HEK293 (cell line): ENCODE measurements at regions not wholly inside any gene's neighbourhood (a gene's known extent, or its start where the extent isn't known, plus 50 kb on each side); places are given as distances from the start of the nearest gene placed in this dataset.

Experiments
- HOXA7 ChIP-seq: sonication (generic); formaldehyde crosslinking; IDR thresholded peaks from 2 replicates; pipeline ENCODE4 v1.8.1; 2022; ENCODE audit warnings: missing genetic modification reagents, borderline replicate concordance
- MYNN ChIP-seq: fragments of 450-650 bp; formaldehyde crosslinking; IDR thresholded peaks from 2 replicates; pipeline ENCODE4 v1.5.1; 2016; ENCODE audit warnings: missing biosample characterization, missing genetic modification characterization, borderline replicate concordance
- ZNF549 ChIP-seq: fragments of 450-650 bp; IDR thresholded peaks from 2 replicates; pipeline ENCODE4 v1.5.1; 2018; ENCODE audit warnings: missing biosample characterization, missing genetic modification characterization, mild to moderate bottlenecking, inconsistent platforms, moderate library complexity
- ZSCAN30 ChIP-seq: fragments of 450-650 bp; IDR thresholded peaks from 2 replicates; pipeline ENCODE4 v1.5.1; 2018; ENCODE audit warnings: missing biosample characterization, mild to moderate bottlenecking, missing genetic modification characterization, moderate library complexity
- TF ChIP-seq, protein P1 (sequence below): fragments of 450-650 bp; formaldehyde crosslinking; IDR thresholded peaks from 2 replicates; pipeline ENCODE4 v1.5.1; 2016; ENCODE audit warnings: missing biosample characterization, missing genetic modification characterization
- TF ChIP-seq, protein P2 (sequence below): fragments of 450-650 bp; IDR thresholded peaks from 2 replicates; pipeline ENCODE4 v1.5.1; 2018; ENCODE audit warnings: missing biosample characterization, missing genetic modification characterization

DNA sequence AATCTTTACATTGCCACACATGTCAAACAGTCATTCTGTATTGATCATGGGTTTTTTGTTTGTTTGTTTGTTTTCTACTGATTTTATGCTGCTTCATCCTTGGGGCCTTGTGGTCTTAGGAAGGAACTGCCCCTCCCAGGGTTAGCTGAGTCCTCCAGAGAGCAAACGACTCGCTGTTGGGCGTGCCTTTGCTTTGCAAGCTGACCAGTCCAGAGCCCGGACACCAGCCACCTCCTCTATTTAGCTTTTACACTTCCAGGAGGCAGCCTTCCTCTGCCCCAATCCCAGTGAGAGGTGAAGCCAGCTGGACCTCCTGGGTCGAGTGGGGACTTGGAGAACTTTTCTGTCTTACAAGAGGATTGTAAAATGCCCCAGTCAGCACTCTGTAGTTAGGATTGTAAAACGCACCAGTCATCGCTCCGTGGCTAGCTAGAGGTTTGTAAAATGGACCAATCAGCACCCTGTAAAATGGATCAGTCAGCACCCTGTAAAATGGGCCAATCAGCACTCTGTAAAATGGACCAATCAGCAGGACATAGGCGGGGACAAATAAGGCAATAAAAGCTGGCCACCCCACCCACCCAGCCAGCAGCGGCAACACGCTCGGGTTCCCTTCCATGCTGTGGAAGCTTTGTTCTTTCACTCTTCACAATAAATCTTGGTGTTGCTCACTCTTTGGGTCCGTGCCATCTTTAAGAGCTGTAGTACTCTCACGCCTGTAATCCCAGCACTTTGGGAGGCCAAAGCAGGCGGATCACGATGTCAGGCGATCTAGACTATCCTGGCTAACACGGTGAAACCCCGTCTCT lies 154.4 kb downstream of the ERCC6L2 start:
- TF ChIP-seq, protein P1, sequence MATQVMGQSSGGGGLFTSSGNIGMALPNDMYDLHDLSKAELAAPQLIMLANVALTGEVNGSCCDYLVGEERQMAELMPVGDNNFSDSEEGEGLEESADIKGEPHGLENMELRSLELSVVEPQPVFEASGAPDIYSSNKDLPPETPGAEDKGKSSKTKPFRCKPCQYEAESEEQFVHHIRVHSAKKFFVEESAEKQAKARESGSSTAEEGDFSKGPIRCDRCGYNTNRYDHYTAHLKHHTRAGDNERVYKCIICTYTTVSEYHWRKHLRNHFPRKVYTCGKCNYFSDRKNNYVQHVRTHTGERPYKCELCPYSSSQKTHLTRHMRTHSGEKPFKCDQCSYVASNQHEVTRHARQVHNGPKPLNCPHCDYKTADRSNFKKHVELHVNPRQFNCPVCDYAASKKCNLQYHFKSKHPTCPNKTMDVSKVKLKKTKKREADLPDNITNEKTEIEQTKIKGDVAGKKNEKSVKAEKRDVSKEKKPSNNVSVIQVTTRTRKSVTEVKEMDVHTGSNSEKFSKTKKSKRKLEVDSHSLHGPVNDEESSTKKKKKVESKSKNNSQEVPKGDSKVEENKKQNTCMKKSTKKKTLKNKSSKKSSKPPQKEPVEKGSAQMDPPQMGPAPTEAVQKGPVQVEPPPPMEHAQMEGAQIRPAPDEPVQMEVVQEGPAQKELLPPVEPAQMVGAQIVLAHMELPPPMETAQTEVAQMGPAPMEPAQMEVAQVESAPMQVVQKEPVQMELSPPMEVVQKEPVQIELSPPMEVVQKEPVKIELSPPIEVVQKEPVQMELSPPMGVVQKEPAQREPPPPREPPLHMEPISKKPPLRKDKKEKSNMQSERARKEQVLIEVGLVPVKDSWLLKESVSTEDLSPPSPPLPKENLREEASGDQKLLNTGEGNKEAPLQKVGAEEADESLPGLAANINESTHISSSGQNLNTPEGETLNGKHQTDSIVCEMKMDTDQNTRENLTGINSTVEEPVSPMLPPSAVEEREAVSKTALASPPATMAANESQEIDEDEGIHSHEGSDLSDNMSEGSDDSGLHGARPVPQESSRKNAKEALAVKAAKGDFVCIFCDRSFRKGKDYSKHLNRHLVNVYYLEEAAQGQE (tag by site-specific recombination), result no peak
- TF ChIP-seq ZNF549 (tag by site-specific recombination) (no peak), MYNN (tag by site-specific recombination) (no peak), ZSCAN30 (tag by site-specific recombination) (no peak), HOXA7 (CRISPR knock-in tag) (no peak)
- TF ChIP-seq, protein P2, sequence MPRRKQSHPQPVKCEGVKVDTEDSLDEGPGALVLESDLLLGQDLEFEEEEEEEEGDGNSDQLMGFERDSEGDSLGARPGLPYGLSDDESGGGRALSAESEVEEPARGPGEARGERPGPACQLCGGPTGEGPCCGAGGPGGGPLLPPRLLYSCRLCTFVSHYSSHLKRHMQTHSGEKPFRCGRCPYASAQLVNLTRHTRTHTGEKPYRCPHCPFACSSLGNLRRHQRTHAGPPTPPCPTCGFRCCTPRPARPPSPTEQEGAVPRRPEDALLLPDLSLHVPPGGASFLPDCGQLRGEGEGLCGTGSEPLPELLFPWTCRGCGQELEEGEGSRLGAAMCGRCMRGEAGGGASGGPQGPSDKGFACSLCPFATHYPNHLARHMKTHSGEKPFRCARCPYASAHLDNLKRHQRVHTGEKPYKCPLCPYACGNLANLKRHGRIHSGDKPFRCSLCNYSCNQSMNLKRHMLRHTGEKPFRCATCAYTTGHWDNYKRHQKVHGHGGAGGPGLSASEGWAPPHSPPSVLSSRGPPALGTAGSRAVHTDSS (tag by site-specific recombination), result no peak
